Mesenchymal stem cell (in vitro differentiated cells and primary cell): ENCODE measurements at regions not wholly inside any gene's neighbourhood (a gene's known extent, or its start where the extent isn't known, plus 50 kb on each side); places are given as distances from the start of the nearest gene placed in this dataset.
A peak's percentile ranks its signal among the peaks of the same experiment; 100 is the strongest.

Source experiments
- DNase-seq: peaks from one replicate; pipeline ENCODE4 v3.0.0-alpha.2; 2013
- H2AFZ ChIP-seq: one replicate; pipeline ENCODE4 v1.6.1; 2013; ENCODE audit warnings: low read depth, mild to moderate bottlenecking, control low read depth, inconsistent platforms, low read length, moderate library complexity
- H2AK5ac ChIP-seq: 2 replicates; pipeline ENCODE4 v1.6.1; 2013; ENCODE audit warnings: low read length, moderate library complexity, mild to moderate bottlenecking, inconsistent platforms; ENCODE audit not compliant: severe bottlenecking
- H2BK120ac ChIP-seq: one replicate; pipeline ENCODE4 v1.6.1; 2013; ENCODE audit warnings: low read depth, mild to moderate bottlenecking, inconsistent platforms, low read length, moderate library complexity
- H2BK12ac ChIP-seq, 2 experiments: one replicate each; pipeline ENCODE4 v1.6.1; 2013; ENCODE audit warnings: inconsistent platforms in 2 of 2, low read length in 2 of 2, mild to moderate bottlenecking in 2 of 2, moderate library complexity in 2 of 2, control low read depth in 1 of 2
- H2BK15ac ChIP-seq: one replicate; pipeline ENCODE4 v1.6.1; 2013; ENCODE audit warnings: mild to moderate bottlenecking, low read depth, inconsistent platforms; ENCODE audit not compliant: poor library complexity, severe bottlenecking
- H2BK5ac ChIP-seq: 2 replicates; pipeline ENCODE4 v1.6.1; 2013; ENCODE audit warnings: low read depth, mild to moderate bottlenecking, low read length, control low read depth, inconsistent platforms; ENCODE audit not compliant: poor library complexity, severe bottlenecking
- H3K14ac ChIP-seq, 2 experiments: one replicate each; pipeline ENCODE4 v1.6.1; 2013; ENCODE audit warnings: inconsistent platforms in 2 of 2, low read length in 2 of 2, control low read depth in 1 of 2, mild to moderate bottlenecking in 1 of 2, moderate library complexity in 1 of 2
- H3K18ac ChIP-seq, 2 experiments: one replicate each; pipeline ENCODE4 v1.6.1; 2013; ENCODE audit warnings: inconsistent platforms in 2 of 2, low read length in 2 of 2, control low read depth in 1 of 2, low read depth in 1 of 2, mild to moderate bottlenecking in 1 of 2
- H3K23ac ChIP-seq, 2 experiments: one replicate each; pipeline ENCODE4 v1.6.1; 2013; ENCODE audit warnings: inconsistent platforms in 2 of 2, low read length in 2 of 2, mild to moderate bottlenecking in 2 of 2, moderate library complexity in 2 of 2, control low read depth in 1 of 2
- H3K27ac ChIP-seq: 2 replicates; pipeline ENCODE4 v1.5.1; 2013; ENCODE audit warnings: mild to moderate bottlenecking, moderate library complexity, low read length, control low read depth, inconsistent platforms; ENCODE audit not compliant: poor library complexity, severe bottlenecking
- H3K27me3 ChIP-seq, 2 experiments: 2 replicates each; pipeline versions ENCODE4 v1.6.1 to v1.7.0; 2013; ENCODE audit warnings: low read length in 2 of 2, mild to moderate bottlenecking in 2 of 2, moderate library complexity in 2 of 2, control low read depth in 1 of 2, inconsistent platforms in 1 of 2; ENCODE audit not compliant: control insufficient read depth in 1 of 2, insufficient read depth in 1 of 2
- H3K36me3 ChIP-seq, 2 experiments: 2 replicates each; pipeline versions ENCODE4 v1.6.1 to v1.7.0; 2013; ENCODE audit warnings: low read length in 2 of 2, control low read depth in 1 of 2, inconsistent platforms in 1 of 2, low read depth in 1 of 2, mild to moderate bottlenecking in 1 of 2; ENCODE audit not compliant: insufficient read depth in 2 of 2, control insufficient read depth in 1 of 2
- H3K4ac ChIP-seq, 2 experiments: one replicate each; pipeline ENCODE4 v1.6.1; 2013; ENCODE audit warnings: inconsistent platforms in 2 of 2, low read length in 2 of 2, mild to moderate bottlenecking in 2 of 2, moderate library complexity in 2 of 2, control low read depth in 1 of 2, low read depth in 1 of 2
- H3K4me1 ChIP-seq: 2 replicates; pipeline ENCODE4 v1.6.1; 2013; ENCODE audit warnings: low read depth, low read length, control low read depth; ENCODE audit not compliant: control insufficient read depth, insufficient read depth
- H3K4me2 ChIP-seq: 2 replicates; pipeline ENCODE4 v1.6.1; 2013; ENCODE audit warnings: low read length, mild to moderate bottlenecking, inconsistent platforms; ENCODE audit not compliant: poor library complexity, severe bottlenecking
- H3K4me3 ChIP-seq, 2 experiments: 2 replicates each; pipeline versions ENCODE4 v1.5.1 to v1.7.0; 2013; ENCODE audit warnings: low read length in 2 of 2, mild to moderate bottlenecking in 2 of 2, control low read depth in 1 of 2, low read depth in 1 of 2; ENCODE audit not compliant: insufficient read depth in 1 of 2
- H3K79me1 ChIP-seq: replicated peaks from 2 replicates; pipeline ENCODE4 v1.6.1; 2013; ENCODE audit warnings: mild to moderate bottlenecking, control low read depth, low read length, inconsistent platforms; ENCODE audit not compliant: poor library complexity, severe bottlenecking
- H3K9ac ChIP-seq: 2 replicates; pipeline ENCODE4 v1.7.0; 2013; ENCODE audit warnings: mild to moderate bottlenecking, low read length, moderate library complexity
- H3K9me3 ChIP-seq: 2 replicates; pipeline ENCODE4 v1.7.0; 2013; ENCODE audit warnings: mild to moderate bottlenecking, low read length; ENCODE audit not compliant: control insufficient read depth
- H4K8ac ChIP-seq: one replicate; pipeline ENCODE4 v1.6.1; 2013; ENCODE audit warnings: inconsistent platforms, mild to moderate bottlenecking, low read length, moderate library complexity
- H4K91ac ChIP-seq: one replicate; pipeline ENCODE4 v1.6.1; 2013; ENCODE audit warnings: mild to moderate bottlenecking, low read length, inconsistent platforms
- WGBS: methylation state at CpG from one replicate; pipeline ENCODE4 v1.1.7; 2013; ENCODE audit warnings: mixed read lengths; 5-methylcytosine and 5-hydroxymethylcytosine counted together

DNA sequence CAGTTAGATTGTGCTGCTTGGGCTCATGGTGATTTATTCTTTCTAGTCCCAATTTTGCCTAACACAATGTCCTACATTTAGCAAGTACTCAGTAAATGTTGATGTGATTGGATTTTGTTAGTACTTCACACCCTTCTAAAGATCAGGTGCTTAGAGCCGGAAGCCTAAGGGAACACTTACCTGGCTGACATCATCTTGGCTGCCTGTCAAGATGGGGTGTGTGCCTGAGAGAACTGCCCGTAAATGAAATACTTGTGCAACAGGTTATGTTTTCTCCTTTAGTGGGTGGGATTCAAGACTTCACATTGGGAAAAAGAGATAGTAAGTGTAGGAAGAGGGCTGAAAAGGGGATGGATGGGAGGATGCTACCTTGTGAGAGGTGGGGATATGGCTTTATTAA lies 75.5 kb upstream of the MACF1 start:
- Histone ChIP-seq H3K36me3 (peaks cover 13 to 24% of the 10 kb centered on the region in 2 experiments), H3K4ac (no peak overlapping the region), H3K9me3 (no peaks in the 10 kb centered on the region), H3K27ac (no peak overlapping the region), H2BK15ac (no peak overlapping the region), H3K27me3 (no peaks in the 10 kb centered on the region), H3K9ac (no peak overlapping the region), H3K14ac (no peak overlapping the region), H4K8ac (no peak overlapping the region), H2BK120ac (no peak overlapping the region), H3K4me1 (peaks cover 15% of the 10 kb centered on the region), H2AFZ (no peak overlapping the region), H3K4me3 (no peak overlapping the region), H2AK5ac (no peak overlapping the region), H3K79me1 (peaks cover 4% of the 10 kb centered on the region), H3K18ac (no peak overlapping the region), H3K4me2 (no peak overlapping the region), H4K91ac (no peak overlapping the region), H3K23ac (no peak overlapping the region), H2BK12ac (no peak overlapping the region), H2BK5ac (no peak overlapping the region)
- DNase-seq, result no peak
- 93% methylated on average over 2 of the region's 2 CpGs for WGBS

DNA sequence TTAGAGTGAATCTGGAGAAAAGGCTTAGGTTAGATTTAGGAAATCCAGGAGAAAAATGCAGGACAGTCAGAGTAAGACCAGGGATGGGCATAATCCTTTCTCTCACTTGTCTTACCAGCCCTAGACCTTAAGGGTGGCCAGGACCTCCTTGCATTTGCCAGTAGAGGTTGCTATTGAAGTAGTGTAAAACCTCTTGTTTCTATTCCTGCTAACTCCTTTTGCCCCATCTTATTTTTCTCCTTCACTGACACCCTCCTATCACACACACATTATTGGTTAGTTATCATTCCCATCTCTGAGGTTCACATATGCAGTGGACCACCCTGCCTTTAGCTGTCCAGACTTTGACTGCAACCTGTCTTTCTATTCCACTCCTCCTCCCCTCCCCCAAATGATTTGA lies 75.0 kb upstream of the MACF1 start:
- Histone ChIP-seq H3K27me3 (no peaks in the 10 kb centered on the region), H2BK120ac (peak overlapping the region; percentile 19), H2BK12ac (peak overlapping the region; percentile 6 to 18), H2AFZ (no peak overlapping the region), H3K79me1 (peaks cover 4% of the 10 kb centered on the region), H3K4me3 (no peak overlapping the region), H2BK15ac (peak overlapping the region; percentile 40), H3K18ac (peak overlapping the region; percentile 33 to 56), H3K27ac (peak overlapping the region; percentile 25), H3K36me3 (peaks cover 13 to 19% of the 10 kb centered on the region in 2 experiments), H3K4me1 (peaks cover 15% of the 10 kb centered on the region), H2BK5ac (no peak overlapping the region), H3K9ac (peak overlapping the region; percentile 59), H3K9me3 (no peaks in the 10 kb centered on the region), H3K23ac (no peak overlapping the region), H4K8ac (no peak overlapping the region), H3K4me2 (no peak overlapping the region), H3K14ac (no peak overlapping the region), H2AK5ac (peak overlapping the region; percentile 74), H4K91ac (no peak overlapping the region), H3K4ac (no peak overlapping the region)
- peak; percentile 72 for DNase-seq

DNA sequence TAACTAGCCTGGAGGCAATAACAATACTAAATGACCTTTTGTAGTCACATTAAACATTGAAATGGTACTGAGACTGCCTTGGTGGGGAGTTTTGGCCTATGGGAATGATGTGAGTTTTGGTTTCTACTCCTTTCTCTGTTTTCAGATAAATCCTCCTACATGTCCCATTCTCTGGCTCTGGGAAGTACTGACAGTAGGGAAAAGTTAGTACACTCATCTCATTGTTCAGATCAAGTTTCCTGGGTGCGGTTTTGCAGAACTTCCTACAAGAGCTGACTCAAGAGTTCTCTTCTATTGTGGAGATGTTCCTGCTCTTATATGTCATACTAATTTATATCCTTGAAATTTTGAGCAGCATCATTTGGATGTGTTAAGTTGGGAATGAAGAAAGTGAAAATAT lies 74.2 kb upstream of the MACF1 start:
- no peak overlapping the region for H4K8ac ChIP-seq
- H3K9ac ChIP-seq, result peak overlapping the region; percentile 59
- H3K14ac ChIP-seq, result no peak overlapping the region
- H3K4me1 ChIP-seq, result peaks cover 17% of the 10 kb centered on the region
- no peaks in the 10 kb centered on the region for H3K9me3 ChIP-seq
- peaks cover 11 to 13% of the 10 kb centered on the region in 2 experiments for H3K36me3 ChIP-seq
- H2AFZ ChIP-seq, result no peak overlapping the region
- 29% methylated on average over 1 of the region's 1 CpG for WGBS
- H3K4ac ChIP-seq, result no peak overlapping the region
- no peak overlapping the region for H3K4me3 ChIP-seq
- H2BK5ac ChIP-seq, result no peak overlapping the region
- H2BK120ac ChIP-seq, result no peak overlapping the region
- no peak overlapping the region for H2BK15ac ChIP-seq
- H3K79me1 ChIP-seq, result peaks cover 4% of the 10 kb centered on the region
- H3K4me2 ChIP-seq, result no peak overlapping the region
- H3K27me3 ChIP-seq, result no peaks in the 10 kb centered on the region
- no peak overlapping the region for H3K23ac ChIP-seq
- H2BK12ac ChIP-seq, result no peak overlapping the region
- peak; percentile 81 for DNase-seq
- peak overlapping the region; percentile 42 for H3K27ac ChIP-seq
- H4K91ac ChIP-seq, result no peak overlapping the region
- no peak overlapping the region for H3K18ac ChIP-seq
- no peak overlapping the region for H2AK5ac ChIP-seq

DNA sequence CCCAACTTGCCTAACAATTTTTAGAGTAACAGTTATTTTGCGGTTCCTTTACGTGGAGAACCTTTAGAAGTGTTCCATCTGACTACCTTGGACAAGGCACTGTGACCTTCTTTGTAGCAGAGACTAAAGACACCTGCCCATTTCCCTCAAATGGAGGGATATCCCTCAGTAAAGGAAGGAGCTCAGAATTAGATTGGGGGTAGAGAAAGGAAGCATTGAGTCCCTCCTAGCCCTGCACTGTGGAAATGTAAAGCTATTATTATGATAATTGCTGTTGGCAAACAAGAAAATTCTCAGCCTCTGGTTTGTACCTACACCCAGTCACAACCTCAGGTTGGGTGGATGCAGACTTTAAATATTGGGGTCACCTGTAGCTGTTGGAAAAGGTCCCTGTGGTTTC lies 72.6 kb upstream of the MACF1 start:
- Histone ChIP-seq H3K4me1 (peaks cover 18% of the 10 kb centered on the region), H3K36me3 (peaks cover 11 to 13% of the 10 kb centered on the region in 2 experiments), H2AK5ac (no peak overlapping the region), H3K9ac (no peak overlapping the region), H3K4me3 (no peak overlapping the region), H3K4me2 (no peak overlapping the region), H2BK5ac (no peak overlapping the region), H4K8ac (no peak overlapping the region), H2BK12ac (no peak overlapping the region), H3K4ac (no peak overlapping the region), H2BK120ac (peak overlapping the region; percentile 65), H3K79me1 (peaks cover 4% of the 10 kb centered on the region), H3K23ac (no peak overlapping the region), H3K18ac (no peak overlapping the region), H4K91ac (no peak overlapping the region), H2AFZ (no peak overlapping the region), H3K9me3 (no peaks in the 10 kb centered on the region), H3K27me3 (no peaks in the 10 kb centered on the region), H3K27ac (no peak overlapping the region), H2BK15ac (no peak overlapping the region), H3K14ac (no peak overlapping the region)
- DNase-seq, result no peak
- 80% methylated on average over 1 of the region's 2 CpGs for WGBS
